HG03025 (cell line): ENCODE measurements at regions not wholly inside any gene's neighbourhood (a gene's known extent, or its start where the extent isn't known, plus 50 kb on each side); places are given as distances from the start of the nearest gene placed in this dataset.
"Not testable (repeated sequence)": the region's sequence is repeated elsewhere in the genome, so short reads cannot be mapped to it uniquely, and the experiment has no call there.

Experiments
- ATAC-seq: cut with Tn5 transposase; IDR thresholded peaks from one replicate; pipeline ENCODE4 v1.9.1; 2021; ENCODE audit warnings: mild to moderate bottlenecking, moderate library complexity; ENCODE audit not compliant: unreplicated experiment, low FRiP score

DNA sequence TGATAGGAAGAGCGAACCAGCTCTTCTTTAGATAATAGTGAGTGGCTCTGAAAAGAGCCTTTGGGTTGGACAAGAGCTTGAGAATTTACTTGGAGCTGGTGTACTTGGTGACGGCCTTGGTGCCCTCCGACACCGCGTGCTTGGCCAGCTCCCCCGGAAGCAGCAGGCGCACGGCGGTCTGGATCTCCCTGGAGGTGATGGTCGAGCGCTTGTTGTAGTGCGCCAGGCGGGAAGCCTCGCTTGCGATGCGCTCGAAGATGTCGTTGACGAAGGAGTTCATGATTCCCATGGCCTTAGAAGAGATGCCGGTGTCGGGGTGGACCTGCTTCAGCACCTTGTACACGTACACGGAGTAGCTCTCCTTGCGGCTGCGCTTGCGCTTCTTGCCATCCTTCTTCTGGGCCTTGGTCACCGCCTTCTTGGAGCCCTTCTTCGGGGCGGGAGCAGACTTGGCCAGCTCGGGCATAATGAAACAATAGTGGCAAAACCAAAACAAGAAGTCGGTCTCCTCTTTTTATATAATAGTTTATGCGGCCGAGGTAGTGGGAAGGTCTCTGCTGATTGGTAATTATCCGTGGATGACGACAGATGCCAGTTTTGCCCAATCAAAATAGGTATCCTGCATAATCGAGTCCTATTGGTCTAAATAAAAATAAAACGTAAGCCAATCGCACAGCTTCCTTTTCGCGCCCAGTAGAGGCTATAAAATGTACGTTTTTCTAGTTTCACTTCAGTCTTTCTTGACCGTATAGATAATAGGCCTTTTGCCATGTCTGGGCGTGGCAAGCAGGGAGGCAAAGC, 104.6 kb downstream of the OR2B2 start:
- ATAC-seq = peak; percentile 75

DNA sequence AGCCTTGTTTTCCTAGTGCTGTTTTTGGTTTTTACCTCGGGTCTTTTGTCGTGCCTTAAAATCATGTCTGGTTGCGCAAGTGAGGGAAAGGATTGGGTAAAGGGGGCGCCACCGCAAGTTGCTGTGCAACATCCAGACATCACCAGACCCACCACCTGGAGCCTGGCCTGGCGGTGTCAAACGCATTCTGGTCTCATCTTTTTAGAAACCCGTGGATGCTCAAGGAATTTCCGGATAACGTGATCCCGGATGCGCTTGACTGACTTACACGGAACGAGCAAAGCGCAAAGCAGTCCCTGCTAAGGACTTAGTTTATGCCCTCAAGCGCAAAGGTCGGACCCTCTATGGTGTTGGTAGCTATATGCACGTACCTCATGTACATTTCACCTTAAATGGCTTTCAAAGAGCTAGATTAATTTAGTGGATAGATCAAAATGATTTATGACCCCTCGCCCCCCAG, 105.2 kb downstream of the OR2B2 start:
- ATAC-seq = no peak

DNA sequence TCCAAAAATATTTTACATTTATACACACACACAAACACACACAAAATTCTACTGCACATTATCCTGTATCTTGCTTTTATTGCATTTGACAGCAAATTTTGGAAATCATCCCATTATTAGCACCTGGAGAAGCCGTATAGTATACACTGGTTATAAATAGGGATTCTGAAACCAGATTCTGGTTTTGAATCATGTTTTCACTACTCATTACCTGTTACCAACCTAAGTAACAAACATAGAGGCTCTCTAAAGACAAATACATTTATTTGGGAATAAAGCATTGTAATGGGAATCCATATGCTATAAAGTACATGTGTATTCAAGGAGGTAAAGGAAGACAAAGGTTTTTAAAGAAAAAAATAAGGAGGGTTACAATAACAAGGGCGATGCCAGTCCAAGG, 106.8 kb downstream of the OR2B2 start:
- no peak for ATAC-seq

DNA sequence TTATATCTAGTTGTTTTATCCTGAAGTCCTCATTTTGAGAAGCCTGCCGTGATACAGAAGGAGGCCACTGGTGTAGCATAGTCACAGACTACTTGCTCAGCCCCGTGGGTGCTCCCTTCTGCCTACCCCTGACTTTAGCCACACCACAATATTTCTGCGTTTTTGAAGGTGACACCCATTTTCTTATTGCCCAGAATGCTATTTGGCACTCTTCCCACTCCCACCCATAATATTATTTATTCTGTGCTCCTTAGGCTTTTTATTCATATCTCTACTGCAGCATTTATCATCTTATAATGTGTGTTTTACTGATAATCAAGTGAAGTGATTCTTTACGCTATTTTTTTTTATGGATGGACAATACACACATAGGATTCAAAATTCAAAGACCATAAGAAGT, 107.3 kb downstream of the OR2B2 start:
- no peak for ATAC-seq

DNA sequence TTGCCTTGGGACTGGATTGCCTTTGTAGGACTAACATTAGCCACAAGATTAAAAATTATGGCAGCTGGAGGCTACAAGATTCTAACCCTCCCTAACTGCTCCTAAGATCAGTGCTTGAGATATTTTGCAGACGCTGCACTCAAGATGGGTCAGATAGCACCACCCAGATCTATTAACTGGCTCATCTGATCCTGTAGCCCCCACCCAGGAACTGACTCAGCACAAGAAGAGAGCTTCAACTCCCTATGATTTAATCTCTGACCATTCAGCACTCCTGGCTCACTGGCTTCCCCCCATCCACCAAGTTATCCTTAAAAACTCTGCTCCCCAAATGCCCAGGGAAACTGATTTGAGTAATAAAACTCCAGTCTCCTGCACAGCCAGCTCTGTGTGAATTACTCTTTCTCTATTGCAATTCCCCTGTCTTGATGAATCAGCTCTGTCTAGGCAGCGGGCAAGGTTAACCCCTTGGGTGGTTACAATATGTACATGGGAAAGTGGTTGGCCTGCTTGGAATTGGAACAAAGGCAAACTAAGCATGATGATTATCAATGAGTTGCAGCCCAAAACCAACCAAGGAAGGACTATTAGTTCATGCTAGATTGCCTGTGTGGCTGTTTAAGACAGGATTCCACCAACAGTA, 111.3 kb downstream of the OR2B2 start:
- no peak for ATAC-seq

DNA sequence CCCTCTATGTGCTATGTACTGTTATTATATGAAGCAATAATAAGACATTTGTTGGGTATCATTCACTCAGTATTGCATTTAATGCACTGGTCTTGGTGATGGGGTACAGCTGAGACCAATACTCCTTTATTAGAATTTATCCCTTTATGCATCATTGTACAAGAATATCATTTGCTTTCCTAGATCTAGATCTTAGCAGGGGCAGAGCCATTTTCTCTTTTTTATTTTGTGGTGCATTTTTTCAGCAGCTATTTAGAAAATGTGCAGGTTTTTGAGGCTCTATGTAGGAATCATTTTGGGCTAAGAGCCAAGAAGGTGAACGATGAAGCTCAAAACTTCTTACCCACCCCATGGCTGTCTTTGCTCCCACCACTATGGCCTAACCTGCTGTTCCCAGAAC, 114.2 kb downstream of the OR2B2 start:
- ATAC-seq = no peak

DNA sequence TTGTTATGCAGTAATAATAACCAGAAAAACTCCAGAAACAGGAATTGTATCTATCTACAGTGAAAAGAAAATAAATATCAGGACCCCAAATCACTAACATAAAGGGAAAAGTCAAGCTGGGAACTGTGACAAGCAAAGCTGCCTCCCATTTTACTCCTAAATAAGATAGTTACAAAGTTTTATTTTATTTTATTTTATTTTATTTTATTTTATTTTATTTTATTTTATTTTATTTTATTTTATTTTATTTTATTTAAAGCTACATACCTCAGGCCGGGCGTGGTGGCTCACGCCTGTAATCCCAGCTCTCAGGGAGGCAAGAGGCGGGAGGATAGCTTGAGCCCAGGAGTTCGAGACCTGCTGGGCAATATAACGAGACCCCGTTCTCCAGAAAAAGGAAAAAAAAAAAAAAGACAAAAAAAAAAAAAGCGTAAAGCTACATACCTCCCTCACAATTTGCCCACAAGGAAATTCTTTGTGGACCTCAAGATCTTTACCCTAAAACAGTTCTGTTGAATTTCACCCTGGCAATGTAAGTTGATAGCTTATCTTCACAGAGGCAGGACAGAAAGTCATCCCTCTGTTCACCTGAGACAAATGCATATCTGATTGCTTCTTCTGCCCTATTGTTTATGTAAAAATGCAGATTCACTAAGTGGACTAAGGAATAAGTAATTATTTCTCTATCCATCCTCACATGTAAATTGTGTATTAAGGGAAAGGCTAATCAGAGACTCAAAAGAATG, 115.3 kb downstream of the OR2B2 start:
- ATAC-seq = not testable (repeated sequence)

DNA sequence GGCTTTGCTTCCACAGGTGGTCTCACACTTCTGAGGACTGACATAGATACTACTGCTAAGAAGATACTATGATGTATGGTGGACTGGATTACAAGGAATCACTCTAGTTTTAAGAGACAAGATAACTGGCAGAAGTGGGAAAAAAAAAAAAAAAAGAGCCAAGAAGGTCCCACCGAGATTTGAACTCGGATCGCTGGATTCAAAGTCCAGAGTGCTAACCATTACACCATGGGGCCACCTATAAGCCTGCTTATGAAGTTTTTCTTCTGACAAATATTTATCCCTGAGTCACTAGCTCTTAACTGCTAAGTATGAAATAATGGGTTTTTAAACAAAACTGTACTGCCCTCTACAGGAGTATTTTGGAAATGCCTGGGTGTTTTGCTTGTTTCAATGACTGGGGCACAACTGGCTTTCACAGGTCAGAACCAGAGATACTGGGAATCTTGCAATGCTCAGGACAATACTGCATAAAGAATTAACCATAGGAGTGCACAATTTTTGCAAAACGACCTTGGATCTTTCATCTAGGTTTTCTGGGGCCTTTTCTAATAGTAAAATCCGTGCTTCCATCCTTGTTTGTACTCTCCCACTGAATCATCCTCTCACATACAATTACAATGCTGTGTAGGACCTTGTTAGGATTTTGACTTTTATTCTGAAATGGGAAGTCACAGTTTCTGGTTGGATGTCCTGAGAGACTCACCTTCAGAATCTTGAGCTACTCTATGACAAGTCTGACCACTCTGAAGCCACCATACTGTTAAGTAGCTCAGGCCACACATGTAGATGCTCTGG, 116.3 kb downstream of the OR2B2 start:
- ATAC-seq = no peak

DNA sequence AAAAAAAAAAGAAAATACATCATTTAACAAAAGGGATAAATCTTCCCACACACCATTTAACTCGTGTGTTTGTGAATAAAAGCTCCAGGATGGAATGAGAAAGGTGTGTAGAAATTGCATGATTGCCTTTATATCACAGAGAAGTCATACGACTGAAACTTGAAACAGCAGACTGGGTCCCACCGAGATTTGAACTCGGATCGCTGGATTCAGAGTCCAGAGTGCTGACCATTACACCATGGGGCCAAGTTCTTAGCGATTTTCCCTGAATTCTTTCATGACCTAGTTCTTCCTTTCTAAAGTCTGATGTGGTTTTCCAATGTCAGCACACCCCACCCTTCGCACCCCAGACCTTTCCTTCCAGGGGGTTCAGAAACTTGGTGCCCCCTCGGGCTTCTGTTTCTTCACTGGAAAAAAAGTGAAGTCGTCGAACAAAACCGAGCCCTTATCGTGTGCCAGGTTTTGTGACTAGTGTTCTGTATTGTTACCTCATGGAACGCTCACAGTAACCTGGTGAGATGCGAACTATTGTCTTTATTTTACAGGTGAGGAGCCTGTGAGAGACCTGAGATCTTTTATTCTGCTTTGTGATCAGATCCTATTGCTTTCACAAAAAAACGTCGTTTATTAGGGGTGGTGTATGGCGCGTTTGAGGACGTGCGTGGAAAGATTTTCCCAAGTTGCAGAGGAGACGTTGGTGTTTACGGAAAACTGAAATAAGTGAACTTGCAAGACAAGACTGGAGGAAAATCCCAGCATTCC, 120.8 kb downstream of the OR2B2 start:
- no peak for ATAC-seq

DNA sequence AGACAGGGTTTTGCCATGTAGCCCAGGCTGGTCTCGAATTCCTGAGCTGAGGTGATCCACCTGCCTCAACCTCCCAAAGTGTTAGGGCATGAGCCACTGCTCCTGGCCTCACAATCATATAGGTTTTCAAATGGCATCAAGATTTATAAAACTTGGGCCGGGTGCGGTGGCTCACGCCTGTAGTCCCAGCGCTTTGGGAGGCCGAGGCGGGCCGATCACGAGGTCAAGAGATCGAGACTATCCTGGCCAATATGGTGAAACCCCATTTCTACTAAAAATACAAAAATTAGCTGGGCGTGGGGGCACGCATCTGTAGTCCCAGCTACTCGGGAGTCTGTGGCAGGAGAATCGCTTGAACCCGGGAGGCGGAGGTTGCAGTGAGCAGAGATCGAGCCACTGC, 123.8 kb downstream of the OR2B2 start:
- not testable (repeated sequence) for ATAC-seq

DNA sequence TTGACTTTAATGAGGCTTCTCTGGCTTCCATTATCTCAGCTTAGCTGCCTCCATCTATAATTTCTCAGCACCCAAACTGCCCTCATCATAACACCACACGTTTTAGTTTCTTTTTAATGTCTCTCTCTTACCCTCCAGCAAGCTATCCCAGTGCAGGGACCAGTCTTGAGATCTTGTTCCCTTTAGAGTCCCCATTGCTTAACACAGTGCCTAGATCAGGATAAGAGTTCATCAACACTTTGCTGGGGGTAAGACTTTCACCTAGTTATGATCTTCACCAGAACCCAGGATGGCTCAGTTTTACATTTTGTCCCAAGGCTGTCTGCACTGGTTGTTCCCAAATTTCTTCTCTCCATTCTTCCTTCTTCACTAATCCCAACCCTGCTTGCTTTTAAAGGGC, 126.1 kb downstream of the OR2B2 start:
- ATAC-seq = no peak

DNA sequence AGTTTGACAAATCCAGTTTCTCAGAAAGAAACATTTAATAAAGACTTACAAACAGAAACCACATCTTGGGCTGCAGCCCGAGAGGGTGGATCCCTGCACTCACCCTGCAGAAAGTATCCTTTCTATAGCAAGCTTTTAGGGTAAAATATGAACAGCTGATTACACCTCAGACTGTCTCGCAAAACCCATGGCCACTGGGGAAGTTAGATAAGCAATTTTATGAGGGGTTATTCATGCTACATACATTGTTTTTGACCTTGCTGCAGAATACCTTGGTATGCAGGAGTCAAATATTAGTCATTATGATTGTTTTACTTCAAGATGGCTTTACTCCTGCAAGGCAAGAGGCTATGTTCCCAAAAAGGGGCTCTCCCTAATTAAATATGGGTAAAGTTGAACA, 126.9 kb downstream of the OR2B2 start:
- no peak for ATAC-seq

DNA sequence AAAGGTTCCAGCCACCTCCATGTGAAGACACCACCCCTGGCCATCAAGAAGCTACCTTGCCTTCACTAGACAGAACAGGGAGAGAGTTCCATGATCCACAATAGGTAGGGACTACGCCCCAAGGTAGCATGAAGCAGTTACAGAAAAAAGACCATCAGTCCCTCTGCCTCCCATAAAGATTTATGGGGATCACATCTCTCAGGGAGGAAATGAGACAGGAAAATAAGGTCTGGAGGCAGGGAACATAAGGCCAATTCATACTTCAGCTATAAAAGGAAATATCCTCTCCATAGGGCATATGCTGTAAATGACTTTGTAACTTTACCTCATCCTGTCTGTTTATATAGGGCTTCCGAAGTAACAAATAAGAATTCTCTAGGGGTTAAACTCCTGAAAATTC, 129.4 kb downstream of the OR2B2 start:
- no peak for ATAC-seq

DNA sequence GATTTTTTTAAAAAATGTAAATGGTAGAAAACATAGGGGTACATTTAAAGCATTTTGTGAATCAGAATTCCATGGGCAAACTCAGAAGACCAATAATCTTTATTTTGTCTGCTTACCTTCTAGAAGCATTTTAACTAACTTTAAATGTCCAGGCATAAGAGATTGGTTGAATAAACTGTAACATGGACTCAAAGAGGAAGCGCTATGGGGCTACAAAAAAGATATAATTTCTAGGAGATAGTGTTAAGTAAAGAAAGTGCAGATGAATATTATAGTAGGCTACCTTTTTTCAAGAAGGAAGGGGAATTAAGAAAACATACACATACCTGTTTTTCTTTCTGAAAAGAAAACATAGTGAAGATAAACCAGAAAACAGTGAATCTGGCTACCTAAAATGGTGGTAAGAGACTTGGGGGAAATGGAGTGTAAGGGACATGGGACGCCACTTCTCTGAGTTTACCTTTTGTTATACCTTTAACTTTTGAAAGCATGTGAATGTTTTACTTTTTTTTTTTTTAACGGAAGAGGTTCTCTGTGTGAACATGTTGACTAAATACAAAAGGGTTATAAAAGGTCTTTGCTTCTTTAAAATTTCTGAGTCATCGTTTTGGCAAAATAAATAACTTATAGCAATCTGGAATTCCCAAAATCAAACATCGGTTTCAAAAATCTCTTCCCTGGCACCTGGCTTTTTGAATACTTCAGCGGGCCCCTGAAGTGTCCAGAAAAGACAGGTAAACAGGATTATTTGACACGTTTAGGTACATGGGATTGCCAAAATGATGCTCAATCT, 133.4 kb downstream of the OR2B2 start:
- ATAC-seq = no peak

DNA sequence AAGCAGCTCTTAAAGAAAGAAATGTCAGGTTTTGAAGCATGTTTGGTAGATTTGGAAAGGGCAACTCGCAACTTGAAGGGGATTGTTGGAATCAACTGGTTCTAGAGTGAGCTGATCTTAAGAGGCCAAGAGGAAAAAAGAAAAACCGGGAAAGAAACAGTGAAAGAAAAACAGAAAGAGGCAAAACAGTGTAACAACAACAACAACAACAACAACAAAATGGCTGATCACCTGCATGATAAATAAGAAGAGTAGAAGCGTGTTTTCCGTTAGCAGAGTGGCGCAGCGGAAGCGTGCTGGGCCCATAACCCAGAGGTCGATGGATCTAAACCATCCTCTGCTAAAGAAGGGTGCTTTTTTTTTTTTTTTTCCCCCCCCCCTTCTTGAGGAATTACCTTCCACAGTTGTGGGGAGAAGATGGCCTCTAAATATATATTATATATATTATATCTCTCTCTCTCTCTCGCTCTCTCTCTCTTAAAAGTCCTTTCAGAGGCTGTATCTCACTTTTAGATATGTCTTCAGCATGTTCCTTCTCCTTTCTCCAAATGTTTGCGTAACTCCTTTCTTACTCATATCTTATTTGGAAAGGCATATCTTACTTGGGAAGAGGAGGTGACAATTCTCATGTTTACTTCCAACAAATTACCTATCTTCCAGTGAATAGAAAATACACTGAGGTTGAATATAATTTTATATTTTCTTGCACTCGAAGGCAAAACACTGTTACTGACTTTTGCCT, 134.4 kb downstream of the OR2B2 start:
- ATAC-seq = no peak

DNA sequence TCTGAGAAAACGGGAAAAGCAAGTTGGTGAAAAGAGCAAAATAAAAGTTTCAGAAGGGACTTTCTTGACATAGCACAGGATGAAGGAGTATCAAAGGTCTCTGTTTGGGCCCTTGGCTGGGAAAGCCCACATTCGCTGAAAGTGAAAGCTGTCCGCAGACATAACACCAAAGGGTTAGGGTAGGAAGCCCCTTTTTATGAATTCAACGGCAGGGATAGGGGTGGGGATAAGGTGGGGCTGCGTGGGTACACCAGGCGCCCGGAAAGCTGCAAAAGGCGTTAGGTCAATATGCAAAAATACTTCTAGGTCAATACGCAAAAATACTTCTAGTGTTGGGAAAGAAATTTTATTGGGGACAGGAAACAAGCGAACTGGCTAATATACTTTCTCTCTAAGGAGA, 135.1 kb downstream of the OR2B2 start:
- no peak for ATAC-seq

DNA sequence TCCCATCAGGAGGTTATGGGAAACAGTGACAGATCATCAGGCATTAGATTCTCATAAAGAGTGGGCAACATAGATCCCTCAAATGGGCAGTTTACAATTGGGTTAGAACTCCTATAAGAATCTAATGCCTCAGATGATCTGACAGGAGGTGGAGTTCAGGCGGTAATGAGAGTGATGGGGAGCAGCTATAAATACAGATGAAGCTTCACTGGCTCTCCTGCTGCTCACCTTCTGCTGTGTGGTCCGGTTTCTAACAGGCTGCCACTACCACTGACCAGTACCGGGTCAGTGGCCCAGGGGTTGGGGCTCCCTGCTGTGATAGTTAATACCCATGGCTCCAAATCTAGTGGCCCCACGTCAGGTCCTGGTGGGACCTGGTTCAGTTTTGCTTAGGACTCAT, 135.7 kb downstream of the OR2B2 start:
- ATAC-seq = no peak

DNA sequence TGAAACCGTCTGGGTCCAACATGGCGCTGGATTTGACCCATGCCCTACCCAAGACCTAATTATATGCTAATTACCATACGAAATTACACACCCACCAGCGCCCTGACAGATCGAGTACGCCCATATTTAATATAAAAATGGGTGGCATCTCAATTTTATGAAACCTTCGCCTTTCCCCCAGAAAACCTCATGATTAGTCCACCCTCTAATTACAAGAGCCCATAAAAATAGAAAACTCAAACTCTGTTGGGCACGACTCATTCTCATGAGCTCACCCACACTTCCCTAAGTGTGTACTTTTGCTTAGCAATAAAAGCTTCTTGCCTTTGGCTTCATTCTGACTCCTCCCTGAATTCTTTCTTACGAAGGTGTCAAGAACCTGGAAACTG, 136.4 kb downstream of the OR2B2 start:
- no peak for ATAC-seq
